ENCODE measurements at regions not wholly inside any gene's neighbourhood (a gene's known extent, or its start where the extent isn't known, plus 50 kb on each side); places are given as distances from the start of the nearest gene placed in this dataset.

- Mint-ChIP-seq H3K9me3 (ENCODE audit: unreplicated experiment) (no peaks in the 10 kb centered on the region), H3K27me3 (ENCODE audit: insufficient read depth, unreplicated experiment) (peaks cover 77% of the 10 kb centered on the region), H3K4me1 (ENCODE audit: insufficient read depth, unreplicated experiment) (no peaks in the 10 kb centered on the region), H3K27ac (ENCODE audit: low read depth, unreplicated experiment) (no peak overlapping the region), H3K36me3 (ENCODE audit: insufficient read depth, unreplicated experiment) (no peaks in the 10 kb centered on the region), H3K4me3 (ENCODE audit: unreplicated experiment) (no peak overlapping the region)
- BruUV-seq (replicated peaks), result no TSS peak
- intact Hi-C loops (cut with micrococcal nuclease), result no loop called here
- TF ChIP-seq CTCF (IDR thresholded peaks at IDR 0.05; ENCODE audit: unreplicated experiment), result no peak
- ChIA-PET CTCF (no interaction called here), POLR2A (no interaction called here)
- DNase-seq (ENCODE audit: unreplicated experiment), result no peak
Observed at GRCh38 chr10:113263056-113263455, 289.8 kb upstream of the HABP2 start.

GRCh38 chr10:113264333-113265131 lies 288.3 kb upstream of the HABP2 start:
- ChIA-PET CTCF (no interaction called here), POLR2A (interaction anchor here (0.6 kb wide), 2 partner anchors 51 to 744 kb away, joined by 3 read pairs; no protein-coding TSS in a partner anchor)
- intact Hi-C loops (cut with micrococcal nuclease), result no loop called here
- Mint-ChIP-seq H3K27ac (ENCODE audit: low read depth, unreplicated experiment) (no peak overlapping the region), H3K4me3 (ENCODE audit: unreplicated experiment) (no peak overlapping the region), H3K27me3 (ENCODE audit: insufficient read depth, unreplicated experiment) (peaks cover 73% of the 10 kb centered on the region), H3K4me1 (ENCODE audit: insufficient read depth, unreplicated experiment) (no peaks in the 10 kb centered on the region), H3K9me3 (ENCODE audit: unreplicated experiment) (no peaks in the 10 kb centered on the region), H3K36me3 (ENCODE audit: insufficient read depth, unreplicated experiment) (no peaks in the 10 kb centered on the region)
- BruUV-seq (replicated peaks), result no TSS peak
- DNase-seq (ENCODE audit: unreplicated experiment), result no peak
- TF ChIP-seq CTCF (IDR thresholded peaks at IDR 0.05; ENCODE audit: unreplicated experiment), result no peak

GRCh38 chr10:113266147-113266546 lies 286.7 kb upstream of the HABP2 start:
- TF ChIP-seq CTCF (IDR thresholded peaks at IDR 0.05; ENCODE audit: unreplicated experiment), result no peak
- H3K9me3 Mint-ChIP-seq (ENCODE audit: unreplicated experiment), result no peaks in the 10 kb centered on the region
- H3K4me1 Mint-ChIP-seq (ENCODE audit: insufficient read depth, unreplicated experiment), result no peaks in the 10 kb centered on the region
- H3K27ac Mint-ChIP-seq (ENCODE audit: low read depth, unreplicated experiment), result no peak overlapping the region
- ChIA-PET POLR2A (no interaction called here), CTCF (no interaction called here)
- no peaks in the 10 kb centered on the region for H3K36me3 Mint-ChIP-seq (ENCODE audit: insufficient read depth, unreplicated experiment)
- DNase-seq (ENCODE audit: unreplicated experiment), result no peak
- H3K27me3 Mint-ChIP-seq (ENCODE audit: insufficient read depth, unreplicated experiment), result peaks cover 57% of the 10 kb centered on the region
- intact Hi-C loops (cut with micrococcal nuclease), result no loop called here
- H3K4me3 Mint-ChIP-seq (ENCODE audit: unreplicated experiment), result no peak overlapping the region
- no TSS peak for BruUV-seq (replicated peaks)

GRCh38 chr10:113267619-113268562 lies 285.0 kb upstream of the HABP2 start:
- no peak overlapping the region for H3K4me3 Mint-ChIP-seq (ENCODE audit: unreplicated experiment)
- no peak for DNase-seq (ENCODE audit: unreplicated experiment)
- intact Hi-C loops (cut with micrococcal nuclease), result no loop called here
- H3K27me3 Mint-ChIP-seq (ENCODE audit: insufficient read depth, unreplicated experiment), result peaks cover 46% of the 10 kb centered on the region
- ChIA-PET CTCF (interaction anchor here (0.8 kb wide), 1 partner anchor 796 kb away, joined by 4 read pairs; no protein-coding TSS in a partner anchor), POLR2A (no interaction called here)
- no peak overlapping the region for H3K27ac Mint-ChIP-seq (ENCODE audit: low read depth, unreplicated experiment)
- BruUV-seq (replicated peaks), result no TSS peak
- no peak for TF ChIP-seq CTCF (IDR thresholded peaks at IDR 0.05; ENCODE audit: unreplicated experiment)
- H3K36me3 Mint-ChIP-seq (ENCODE audit: insufficient read depth, unreplicated experiment), result no peaks in the 10 kb centered on the region
- H3K4me1 Mint-ChIP-seq (ENCODE audit: insufficient read depth, unreplicated experiment), result no peaks in the 10 kb centered on the region
- H3K9me3 Mint-ChIP-seq (ENCODE audit: unreplicated experiment), result no peaks in the 10 kb centered on the region
